GM12878 (cell line): ENCODE measurements at regions not wholly inside any gene's neighbourhood (a gene's known extent, or its start where the extent isn't known, plus 50 kb on each side); places are given as distances from the start of the nearest gene placed in this dataset.
A peak's percentile ranks its signal among the peaks of the same experiment; 100 is the strongest.

Experiments
- ATAC-seq: fragments of 200-7000 bp; cut with Tn5 transposase; 3 replicates; pipeline ENCODE4 v1.9.1; 2020; ENCODE audit warnings: mild to moderate bottlenecking, moderate library complexity
- BruUV-seq: library from RNA; stranded (reverse); fragments of 400-500 nt; replicated peaks from 2 replicates; lab custom pipeline; 2021; lab: Mats Ljungman, UMichigan
- CTCF ChIA-PET: fragments of 300-600 bp; sonication (Branson Sonifier 250); formaldehyde crosslinking; extraction: SDS; loops from one replicate; lab custom pipeline; 2021; ENCODE audit warnings: inconsistent platforms; lab: Yijun Ruan, JAX
- POLR2A ChIA-PET: fragments of 350-600 bp; formaldehyde crosslinking; extraction: SDS; loops from one replicate; lab custom pipeline; 2021; ENCODE audit warnings: inconsistent platforms; lab: Charles Lee
- RAD21 ChIA-PET: fragments of 300-600 bp; sonication (Branson Sonifier 250); formaldehyde crosslinking; loops from one replicate; lab custom pipeline; 2023; ENCODE audit warnings: antibody characterized with exemption; ENCODE audit not compliant: unreplicated experiment; lab: Charles Lee
- SMC1A ChIA-PET: fragments of 300-600 bp; sonication (Branson Sonifier 250); formaldehyde crosslinking; loops from one replicate; lab custom pipeline; 2023; ENCODE audit not compliant: unreplicated experiment, uncharacterized antibody; lab: Charles Lee
- DNase-seq: peaks from one replicate; pipeline ENCODE4 v3.0.0-alpha.2; 2011; ENCODE audit warnings: low read depth, low spot score
- FAIRE-seq: peaks from 3 replicates; lab custom pipeline; 2011; peaks lifted over from hg19 to GRCh38; lab: Jason Lieb, UNC
- H2AFZ ChIP-seq: 2 replicates; pipeline ENCODE4 v1.6.0; 2011; ENCODE audit warnings: low read depth, low read length, control low read depth; ENCODE audit not compliant: control insufficient read depth
- H3K27ac ChIP-seq: 2 replicates; pipeline ENCODE4 v1.5.1; 2011; ENCODE audit warnings: control low read depth; ENCODE audit not compliant: control insufficient read depth, insufficient read depth
- H3K27me3 ChIP-seq, 2 experiments: replicated peaks in 1 of 2; 2 replicates each; pipeline versions ENCODE4 v1.6.0 to v1.6.1; 2011; ENCODE audit warnings: low read length in 1 of 2; ENCODE audit not compliant: control insufficient read depth in 2 of 2, insufficient read depth in 2 of 2
- H3K36me3 ChIP-seq, 2 experiments: 2 replicates each; pipeline ENCODE4 v1.5.1; 2011; ENCODE audit warnings: low read length in 1 of 2; ENCODE audit not compliant: control insufficient read depth in 2 of 2, insufficient read depth in 2 of 2
- H3K4me1 ChIP-seq: 2 replicates; pipeline ENCODE4 v1.6.1; 2011; ENCODE audit warnings: mild to moderate bottlenecking, low read length, moderate library complexity, mixed read lengths; ENCODE audit not compliant: control insufficient read depth, insufficient read depth
- H3K4me2 ChIP-seq: 2 replicates; pipeline ENCODE4 v1.6.0; 2011; ENCODE audit warnings: control low read depth; ENCODE audit not compliant: control insufficient read depth, insufficient read depth
- H3K4me3 ChIP-seq: fragments of 200-600 bp; sonication (generic); 2 replicates; pipeline ENCODE4 v1.5.1; 2016
- H3K79me2 ChIP-seq: 2 replicates; pipeline ENCODE4 v1.6.0; 2011; ENCODE audit warnings: low read length; ENCODE audit not compliant: control insufficient read depth, insufficient read depth
- H3K9ac ChIP-seq: 2 replicates; pipeline ENCODE4 v1.8.0; 2011; ENCODE audit warnings: low read length, control low read depth, mixed read lengths; ENCODE audit not compliant: control insufficient read depth, insufficient read depth
- H3K9me3 ChIP-seq: replicated peaks from 3 replicates; pipeline ENCODE4 v1.5.1; 2011; ENCODE audit warnings: mild to moderate bottlenecking, low read length; ENCODE audit not compliant: control insufficient read depth, insufficient read depth
- H4K20me1 ChIP-seq: 2 replicates; pipeline ENCODE4 v1.6.0; 2011; ENCODE audit not compliant: control insufficient read depth, insufficient read depth
- CEBPB ChIP-seq, 2 experiments: fragments of 150-350 bp in 1 of 2; IDR thresholded peaks; 2 replicates each; pipeline ENCODE4 v1.6.1; 2012 to 2014; ENCODE audit warnings: low read depth in 2 of 2, low read length in 2 of 2, borderline replicate concordance in 1 of 2, inconsistent platforms in 1 of 2
- CREM ChIP-seq: IDR thresholded peaks from 2 replicates; pipeline ENCODE4 v1.6.1; 2014; ENCODE audit warnings: antibody characterized with exemption, low read depth
- DPF2 ChIP-seq: fragments of 450-650 bp; IDR thresholded peaks from 2 replicates; pipeline ENCODE4 v1.6.1; 2017; ENCODE audit warnings: mild to moderate bottlenecking
- EGR1 ChIP-seq, 2 experiments: IDR thresholded peaks; 1 replicate in 1 of 2; 2 replicates in 1 of 2; pipeline ENCODE4 v1.6.1; 2011 to 2012; ENCODE audit warnings: low read depth in 2 of 2, low read length in 2 of 2, borderline replicate concordance in 1 of 2, mild to moderate bottlenecking in 1 of 2, moderate library complexity in 1 of 2
- EZH2 ChIP-seq: IDR thresholded peaks from 2 replicates; pipeline ENCODE4 v1.6.1; 2012; ENCODE audit warnings: low read depth, mild to moderate bottlenecking, control low read depth, inconsistent platforms, low read length, borderline replicate concordance; ENCODE audit not compliant: control insufficient read depth
- FOS ChIP-seq: IDR thresholded peaks from 3 replicates; pipeline ENCODE4 v1.6.1; 2011; ENCODE audit warnings: borderline replicate concordance; ENCODE audit not compliant: insufficient read length; ENCODE audit errors: extremely low read depth
- FOXM1 ChIP-seq: IDR thresholded peaks from 2 replicates; pipeline ENCODE4 v1.6.1; 2012; ENCODE audit warnings: low read depth, mild to moderate bottlenecking, inconsistent platforms, low read length, moderate library complexity
- GATAD2B ChIP-seq: fragments of 450-650 bp; conservative IDR thresholded peaks from 2 replicates; pipeline ENCODE4 v1.6.1; 2017; ENCODE audit warnings: low read depth, mild to moderate bottlenecking, moderate library complexity
- MTA2 ChIP-seq: fragments of 450-650 bp; IDR thresholded peaks from 2 replicates; pipeline ENCODE4 v1.6.1; 2016; ENCODE audit warnings: low read depth, mild to moderate bottlenecking, moderate library complexity
- NFIC ChIP-seq: IDR thresholded peaks from 2 replicates; pipeline ENCODE4 v1.6.1; 2012; ENCODE audit warnings: low read depth, mild to moderate bottlenecking, inconsistent platforms, low read length, moderate library complexity
- NFYB ChIP-seq: IDR thresholded peaks from 2 replicates; pipeline ENCODE4 v1.6.1; 2011; ENCODE audit warnings: low read depth, mild to moderate bottlenecking, low read length, improper control_type of control experiment, moderate library complexity; ENCODE audit not compliant: insufficient read depth
- SMAD5 ChIP-seq: IDR thresholded peaks from 2 replicates; pipeline ENCODE4 v1.6.1; 2016; ENCODE audit warnings: antibody characterized with exemption, low read depth
- SMARCA5 ChIP-seq: fragments of 450-650 bp; IDR thresholded peaks from 2 replicates; pipeline ENCODE4 v1.6.1; 2017; ENCODE audit warnings: mild to moderate bottlenecking
- SMC3 ChIP-seq: IDR thresholded peaks from 2 replicates; pipeline ENCODE4 v1.6.1; 2011; ENCODE audit warnings: low read length, improper control_type of control experiment, borderline replicate concordance
- SP1 ChIP-seq: IDR thresholded peaks from one replicate; pipeline ENCODE4 v1.6.1; 2011; ENCODE audit warnings: low read depth, low read length
- TARDBP ChIP-seq: IDR thresholded peaks from 2 replicates; pipeline ENCODE4 v1.6.1; 2016; ENCODE audit warnings: borderline replicate concordance
- WRNIP1 ChIP-seq: IDR thresholded peaks from 2 replicates; pipeline ENCODE4 v1.6.1; 2011; ENCODE audit warnings: low read depth, low read length, improper control_type of control experiment, borderline replicate concordance
- WGBS: methylation state at CpG from one replicate; pipeline ENCODE4 v1.1.6; 2016; ENCODE audit warnings: low lambda C conversion rate; ENCODE audit not compliant: insufficient replicate concordance, insufficient coverage; ENCODE audit errors: missing lambda C conversion rate; 5-methylcytosine and 5-hydroxymethylcytosine counted together
- in situ Hi-C: fragments of 300-500 bp; cut with MboI; formaldehyde crosslinking; loops from 9 replicates; pipeline ENCODE4 v1.14.3; 2018; ENCODE audit warnings: mixed read lengths
- intact Hi-C: fragments of 100-400 bp; cut with micrococcal nuclease; formaldehyde crosslinking; loops from one replicate; pipeline ENCODE4 v1.14.2; 2022; ENCODE audit not compliant: unreplicated experiment

DNA sequence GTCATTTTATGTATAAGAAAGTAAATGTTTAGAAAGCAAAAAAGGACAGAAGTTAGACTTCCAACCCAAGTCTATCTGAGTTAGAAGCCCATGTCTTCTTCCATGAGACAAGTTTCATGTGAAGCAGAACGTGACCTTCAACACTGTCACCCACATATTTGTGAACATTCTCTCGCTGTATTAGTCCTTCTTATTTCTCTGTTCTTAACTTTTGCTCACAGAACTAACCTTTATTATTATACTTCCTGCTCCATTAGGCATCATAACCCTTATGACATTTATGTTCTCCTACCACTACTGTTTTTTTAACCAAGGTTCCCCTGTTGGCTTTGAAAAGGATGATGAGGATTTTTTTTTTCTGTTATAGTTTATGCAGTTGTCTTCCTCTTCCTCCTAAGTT is 238.8 kb downstream of the ZNF608 start:
- intact Hi-C loops = no loop called here
- in situ Hi-C loops = no loop called here
- FAIRE-seq (no peak), DNase-seq (no peak), ATAC-seq (no peak)
- BruUV-seq = no TSS peak
- Histone ChIP-seq H3K36me3 (no peaks in the 10 kb centered on the region), H4K20me1 (no peaks in the 10 kb centered on the region), H3K27ac (no peak overlapping the region), H3K4me2 (no peak overlapping the region), H3K9ac (no peak overlapping the region), H3K4me3 (no peak overlapping the region), H2AFZ (no peak overlapping the region), H3K9me3 (no peaks in the 10 kb centered on the region), H3K4me1 (peaks cover 6% of the 10 kb centered on the region), H3K27me3 (no peaks in the 10 kb centered on the region), H3K79me2 (no peaks in the 10 kb centered on the region)
- ChIA-PET CTCF (no interaction called here), POLR2A (no interaction called here), SMC1A (no interaction called here), RAD21 (no interaction called here)
- TF ChIP-seq MTA2 (no peak), SMC3 (no peak), TARDBP (no peak), DPF2 (no peak), FOXM1 (no peak), NFYB (no peak), SMARCA5 (no peak), SMAD5 (no peak)
- 22% methylated on average over 2 of the region's 2 CpGs for whole genome bisulfite sequencing

DNA sequence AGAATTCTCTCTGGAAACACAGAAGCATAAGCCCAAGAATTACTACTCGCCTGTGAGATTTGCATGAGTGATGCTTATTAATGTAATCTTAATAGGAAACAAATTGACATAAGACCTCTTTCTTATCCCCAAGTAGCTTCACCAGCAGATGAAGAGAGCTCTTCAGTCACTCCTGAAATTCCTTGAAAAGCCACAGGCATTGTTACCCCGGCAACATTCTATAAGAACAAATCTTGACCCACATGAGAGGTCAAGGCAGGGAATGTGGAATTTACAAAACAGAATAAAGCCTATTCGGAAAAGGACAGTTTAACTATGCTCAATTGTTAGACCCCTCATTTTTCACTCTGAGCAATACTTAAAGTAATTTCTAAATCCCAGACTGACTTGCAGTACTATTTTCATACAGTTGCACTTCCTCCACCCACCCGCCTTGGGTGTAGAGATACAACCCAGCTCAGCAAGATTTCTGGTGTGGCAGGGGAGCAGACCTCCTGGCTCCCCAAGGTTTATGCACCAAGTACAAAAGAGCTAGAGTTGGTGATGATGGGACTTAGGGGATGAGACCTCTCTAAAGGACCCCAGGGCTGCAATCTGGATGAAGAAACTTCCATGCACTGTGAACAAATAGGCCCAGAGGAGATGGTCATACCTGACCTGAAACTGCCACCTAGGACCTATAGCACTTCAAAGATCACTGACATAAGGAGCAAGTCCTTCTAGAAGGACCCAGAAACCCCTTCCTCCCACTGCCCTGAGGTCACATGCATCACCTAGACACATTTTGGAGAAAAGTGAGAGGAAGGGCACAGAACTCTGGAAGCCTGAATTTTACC is 242.1 kb downstream of the ZNF608 start:
- no peak overlapping the region for H3K4me3 ChIP-seq
- ATAC-seq (peak; percentile 77), DNase-seq (no peak), FAIRE-seq (peak; percentile 92)
- H2AFZ ChIP-seq = no peak overlapping the region
- H3K4me2 ChIP-seq = peak overlapping the region; percentile 39
- intact Hi-C loops (no loop called here), in situ Hi-C loops (no loop called here)
- peaks cover 6% of the 10 kb centered on the region for H3K4me1 ChIP-seq
- H3K36me3 ChIP-seq = no peaks in the 10 kb centered on the region
- BruUV-seq = no TSS peak
- H3K9ac ChIP-seq = no peak overlapping the region
- H3K79me2 ChIP-seq = no peaks in the 10 kb centered on the region
- H3K27ac ChIP-seq = no peak overlapping the region
- SMC1A ChIA-PET = interaction anchor here (0.6 to 1.2 kb wide), 3 partner anchors 12 to 142 kb away, joined by 3 read pairs; no protein-coding TSS in a partner anchor
- no peaks in the 10 kb centered on the region for H3K9me3 ChIP-seq
- H4K20me1 ChIP-seq = no peaks in the 10 kb centered on the region
- H3K27me3 ChIP-seq = no peaks in the 10 kb centered on the region
- CTCF ChIA-PET = no interaction called here
- POLR2A ChIA-PET = no interaction called here
- WGBS = 16% methylated on average over 4 of the region's 4 CpGs
- RAD21 ChIA-PET = no interaction called here
- TF ChIP-seq FOS = no peak
- no peak for TF ChIP-seq EGR1 (IDR thresholded peaks at IDR 0.05; ENCODE audit: borderline replicate concordance in 1 of 2, low read depth in 2 of 2, low read length in 2 of 2)
- no peak for TF ChIP-seq WRNIP1
- no peak for TF ChIP-seq GATAD2B
- TF ChIP-seq SP1 = no peak
- TF ChIP-seq NFIC = peak; percentile 91
- TF ChIP-seq CEBPB (IDR thresholded peaks at IDR 0.05; ENCODE audit: borderline replicate concordance in 1 of 2, low read depth in 2 of 2, low read length in 2 of 2) = no peak
- TF ChIP-seq EZH2 = no peak
- TF ChIP-seq CREM = peak; percentile 68; the same call in 1 of the 2 replicates
